ENCODE measurements at regions not wholly inside any gene's neighbourhood (a gene's known extent, or its start where the extent isn't known, plus 50 kb on each side); places are given as distances from the start of the nearest gene placed in this dataset.
A peak's percentile ranks its signal among the peaks of the same experiment; 100 is the strongest.
"Not testable (repeated sequence)": the region's sequence is repeated elsewhere in the genome, so short reads cannot be mapped to it uniquely, and the experiment has no call there.

DNA sequence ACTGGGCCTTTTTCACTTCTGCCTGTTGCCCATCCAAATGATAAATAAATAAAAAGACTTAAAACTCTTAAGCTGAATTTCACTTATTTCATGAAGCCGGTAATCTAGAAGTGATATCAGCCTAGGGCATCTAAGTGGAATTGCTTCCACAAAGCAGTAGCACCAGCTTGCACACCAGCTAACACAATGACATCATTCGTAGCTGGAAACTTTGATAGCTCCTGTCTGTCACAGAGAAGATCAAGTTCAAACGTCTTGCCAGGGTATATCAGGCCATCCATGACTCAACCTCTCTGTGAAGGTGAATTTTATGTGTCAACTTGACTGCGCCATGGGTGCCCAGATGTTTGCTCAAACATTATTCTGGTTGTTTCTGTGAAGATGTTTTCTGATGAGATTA, 161.7 kb upstream of the MYT1L start:
- no peak for DNase-seq (ENCODE audit: low read depth)
- H3K4me3 ChIP-seq (ENCODE audit: low read depth, low read length), result no peak overlapping the region

DNA sequence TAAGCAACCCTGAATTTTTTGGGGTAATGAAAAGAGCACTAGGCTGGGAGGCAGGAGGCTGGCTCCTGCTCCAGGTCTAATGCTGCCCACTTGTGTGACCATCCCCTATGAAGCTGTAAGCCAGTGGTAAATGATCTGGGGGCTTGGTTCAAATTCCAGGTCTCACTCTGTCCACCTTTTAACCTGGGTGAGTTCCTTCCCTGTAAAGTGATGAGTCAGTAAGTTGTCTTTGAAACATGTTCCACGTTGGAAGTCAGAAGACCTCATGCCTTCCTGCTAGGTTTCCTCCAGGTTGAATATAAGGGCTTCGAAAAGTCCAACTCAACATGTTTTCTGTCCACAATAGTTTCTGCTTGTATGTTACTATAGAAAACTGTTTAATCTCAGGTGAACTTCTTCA, 160.9 kb upstream of the MYT1L start:
- no peak for DNase-seq (ENCODE audit: low read depth)
- H3K4me3 ChIP-seq (ENCODE audit: low read depth, low read length), result no peak overlapping the region

DNA sequence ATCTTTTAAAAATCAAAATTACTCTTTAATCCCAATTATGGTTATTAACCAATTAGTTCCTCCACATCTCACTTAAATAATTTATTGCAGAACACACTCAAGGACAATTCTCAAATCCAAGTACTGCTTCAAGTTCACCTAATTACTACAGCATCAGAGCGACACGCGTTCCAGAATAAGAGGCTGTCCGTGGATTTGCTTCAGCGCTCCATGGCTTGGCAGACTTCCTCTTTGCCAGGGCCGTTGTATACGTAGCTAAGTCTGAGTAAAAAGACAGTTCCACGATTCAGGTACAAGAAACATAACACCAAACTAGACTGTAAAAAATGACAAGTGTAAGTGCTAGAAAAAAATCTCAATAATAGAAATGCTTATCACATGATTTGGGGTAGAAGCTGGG, 153.2 kb upstream of the MYT1L start:
- DNase-seq (ENCODE audit: low read depth), result no peak
- H3K4me3 ChIP-seq (ENCODE audit: low read depth, low read length), result no peak overlapping the region

DNA sequence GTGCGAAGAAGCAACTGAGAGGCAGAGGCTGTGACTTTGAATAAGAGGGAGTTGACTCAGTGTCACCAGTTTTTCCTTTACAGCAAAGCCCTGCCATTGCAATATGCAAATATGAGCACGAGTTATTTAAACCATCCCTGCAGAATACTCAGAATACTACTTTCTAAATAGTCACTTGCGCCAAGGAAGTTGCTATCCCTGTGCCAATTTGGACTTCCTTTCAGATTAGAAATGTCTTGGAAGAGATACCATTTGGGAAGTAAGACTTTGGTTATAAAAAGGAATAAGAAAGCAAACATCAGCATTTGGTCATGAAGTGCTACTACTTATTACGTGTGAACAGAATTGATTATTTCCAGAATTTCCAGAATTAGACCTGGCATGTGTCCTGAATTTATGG, 151.8 kb upstream of the MYT1L start:
- no peak overlapping the region for H3K4me3 ChIP-seq (ENCODE audit: low read depth, low read length)
- DNase-seq (ENCODE audit: low read depth), result no peak

DNA sequence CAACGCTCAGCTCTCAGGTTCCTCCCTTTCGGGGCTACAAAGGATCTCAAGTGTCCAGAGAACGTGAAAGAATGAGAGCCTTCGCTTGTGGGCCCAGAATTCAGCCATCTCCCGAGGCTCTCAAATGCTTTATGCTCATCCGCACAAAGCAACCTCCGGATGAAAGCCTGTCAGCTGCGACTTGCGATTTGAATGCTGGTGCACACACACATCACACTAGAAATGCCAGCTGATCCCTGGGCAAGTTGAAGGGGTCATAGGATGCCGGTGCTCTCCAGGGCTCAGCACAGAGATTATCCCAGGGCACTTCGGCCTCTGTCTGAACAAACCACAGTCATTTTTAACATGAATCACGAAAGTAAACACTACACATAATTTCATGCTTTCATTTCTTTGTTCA, 141.8 kb upstream of the MYT1L start:
- no peak for DNase-seq (ENCODE audit: low read depth)
- H3K4me3 ChIP-seq (ENCODE audit: low read depth, low read length), result no peak overlapping the region

DNA sequence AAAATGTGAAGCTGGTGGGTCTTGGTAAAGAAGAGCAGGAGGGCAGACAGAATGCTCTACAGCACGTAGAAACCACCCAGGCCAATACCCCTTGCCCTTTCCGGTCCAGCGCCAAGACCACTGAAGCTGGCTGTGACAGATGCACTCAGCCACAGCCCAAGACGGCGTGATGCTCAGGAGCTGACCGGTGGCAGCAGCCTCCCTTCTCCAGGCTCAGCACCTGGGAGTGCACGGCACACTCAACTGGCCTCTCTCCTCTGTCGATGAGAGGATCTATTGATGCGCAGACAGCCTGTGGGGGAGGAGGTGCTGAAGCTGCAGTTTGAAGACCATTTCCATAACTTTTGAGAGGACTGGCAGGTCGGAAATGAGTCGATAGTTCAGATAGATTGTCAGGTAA, 141.0 kb upstream of the MYT1L start:
- no peak overlapping the region for H3K4me3 ChIP-seq (ENCODE audit: low read depth, low read length)
- DNase-seq (ENCODE audit: low read depth), result no peak

DNA sequence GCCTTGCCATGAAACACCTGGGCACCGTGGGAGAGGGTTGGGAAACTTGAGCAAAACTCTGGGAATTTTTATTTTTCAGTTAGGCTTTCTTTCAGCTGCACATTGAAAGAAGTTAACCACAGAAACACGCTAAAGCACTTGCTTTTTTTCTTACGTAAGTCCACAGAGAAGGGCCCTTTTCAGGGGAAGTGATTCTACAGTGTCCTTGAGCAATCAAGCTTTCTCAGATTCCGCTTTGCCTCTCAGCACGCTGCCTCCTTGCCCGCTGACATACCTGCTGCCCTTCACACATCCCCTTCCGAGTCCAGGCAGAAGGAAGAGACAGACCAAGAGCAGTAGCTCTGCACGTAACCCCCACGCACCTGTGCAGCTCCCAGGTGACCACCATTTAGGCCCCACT, 135.5 kb upstream of the MYT1L start:
- no peak for DNase-seq (ENCODE audit: low read depth)
- H3K4me3 ChIP-seq (ENCODE audit: low read depth, low read length), result no peak overlapping the region

DNA sequence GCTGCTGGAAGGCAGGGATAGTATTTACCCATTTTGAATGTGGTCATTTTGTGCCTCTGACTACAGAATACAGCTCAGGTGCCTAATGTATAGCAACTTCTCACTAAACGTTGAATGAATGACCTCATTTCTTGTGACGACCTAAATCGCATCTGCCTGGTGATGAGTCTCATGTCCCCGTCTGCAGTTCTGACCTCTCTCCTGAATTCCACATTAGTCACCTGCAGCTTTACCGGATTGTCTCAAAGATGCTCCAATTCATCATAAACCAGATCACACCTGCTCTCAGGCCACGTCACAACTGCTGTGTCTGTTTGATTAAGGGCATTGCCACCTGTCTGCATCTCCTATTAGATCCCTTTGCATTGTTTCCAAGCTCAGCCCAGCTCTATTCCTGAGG, 133.6 kb upstream of the MYT1L start:
- DNase-seq (ENCODE audit: low read depth), result no peak
- no peak overlapping the region for H3K4me3 ChIP-seq (ENCODE audit: low read depth, low read length)

DNA sequence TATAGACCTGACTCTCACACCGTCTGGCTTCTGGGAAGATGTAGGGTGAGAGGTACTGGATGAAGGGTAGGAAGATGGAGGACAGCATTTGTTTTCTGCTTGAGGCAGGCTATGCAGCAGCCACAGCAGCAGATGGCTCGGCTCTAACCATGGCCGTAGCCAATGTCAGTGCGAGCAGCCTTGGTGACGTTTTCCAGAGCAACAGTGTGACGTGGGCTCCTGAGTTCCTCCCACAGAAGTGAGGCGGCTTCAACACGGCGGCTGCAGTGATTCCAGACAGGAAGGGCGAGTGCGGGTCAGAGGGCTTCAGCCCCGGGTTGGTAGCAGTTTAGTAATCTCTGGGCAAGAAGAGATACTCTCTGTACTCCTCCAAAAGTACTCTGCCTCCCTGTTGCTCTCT, 133.0 kb upstream of the MYT1L start:
- no peak for DNase-seq (ENCODE audit: low read depth)

DNA sequence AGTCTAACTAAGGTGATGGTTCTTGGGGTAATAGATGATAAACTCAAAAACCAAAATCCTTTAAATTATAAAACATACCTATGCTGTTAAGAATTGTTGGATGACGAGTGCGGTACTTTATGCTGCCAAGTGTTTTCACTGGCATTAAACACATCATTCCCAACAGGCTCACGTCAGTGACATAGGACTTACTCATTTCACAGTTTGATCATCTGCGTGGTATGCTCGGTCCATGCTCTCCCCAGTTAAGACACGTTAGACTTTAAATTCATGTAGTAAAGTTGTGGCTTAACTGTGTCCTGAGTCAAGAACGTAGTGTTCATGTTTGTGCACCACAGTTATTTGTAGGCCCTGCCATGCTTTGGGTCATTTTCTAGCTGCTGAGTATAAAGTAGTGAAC, 125.6 kb upstream of the MYT1L start:
- peak; percentile 83 for DNase-seq (ENCODE audit: low read depth)

More for the DNA sequence above, 133.0 kb upstream of the MYT1L start:
- H3K4me3 ChIP-seq (ENCODE audit: low read depth, low read length), result peak overlapping the region; percentile 5

DNA sequence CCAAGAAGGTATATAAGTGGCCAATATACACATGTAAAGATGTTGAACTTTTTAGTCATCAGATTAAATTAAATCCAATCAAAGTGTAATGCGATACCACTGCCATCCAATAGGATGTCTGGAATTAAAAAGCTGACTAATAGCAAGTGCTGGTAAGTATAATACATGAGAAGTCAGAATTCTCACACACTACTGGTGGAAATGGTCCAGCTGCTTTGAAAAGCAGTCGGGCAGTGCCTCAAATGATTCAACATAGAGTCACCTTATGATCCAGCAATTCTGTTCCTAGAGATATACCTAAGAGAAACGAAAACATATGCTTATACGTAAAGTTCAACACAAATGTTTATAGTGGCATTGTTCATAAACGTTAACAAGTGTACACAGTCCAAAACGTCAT, 124.1 kb upstream of the MYT1L start:
- DNase-seq (ENCODE audit: low read depth), result no peak
- H3K4me3 ChIP-seq (ENCODE audit: low read depth, low read length), result no peak overlapping the region

More for the DNA sequence above, 125.6 kb upstream of the MYT1L start:
- no peak overlapping the region for H3K4me3 ChIP-seq (ENCODE audit: low read depth, low read length)

DNA sequence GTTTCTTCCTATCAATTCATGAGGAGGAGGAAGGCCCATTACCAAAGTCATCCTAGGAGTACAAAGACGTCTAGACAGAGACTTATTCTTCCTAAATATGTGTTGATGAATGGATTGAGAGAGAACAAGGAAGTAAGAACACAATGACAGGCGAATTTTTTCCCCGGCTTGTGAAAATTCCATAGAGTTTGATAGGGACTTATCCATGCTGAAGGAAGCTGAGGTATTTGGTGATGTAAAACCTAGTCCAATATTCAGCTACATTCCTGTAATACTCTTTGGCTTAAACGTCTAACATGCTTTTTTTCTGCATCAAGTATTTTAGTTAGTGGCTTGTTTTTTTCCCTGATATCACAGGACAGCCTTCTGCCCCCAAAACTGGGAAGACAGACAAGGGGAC, 121.9 kb upstream of the MYT1L start:
- H3K4me3 ChIP-seq (ENCODE audit: low read depth, low read length), result no peak overlapping the region

DNA sequence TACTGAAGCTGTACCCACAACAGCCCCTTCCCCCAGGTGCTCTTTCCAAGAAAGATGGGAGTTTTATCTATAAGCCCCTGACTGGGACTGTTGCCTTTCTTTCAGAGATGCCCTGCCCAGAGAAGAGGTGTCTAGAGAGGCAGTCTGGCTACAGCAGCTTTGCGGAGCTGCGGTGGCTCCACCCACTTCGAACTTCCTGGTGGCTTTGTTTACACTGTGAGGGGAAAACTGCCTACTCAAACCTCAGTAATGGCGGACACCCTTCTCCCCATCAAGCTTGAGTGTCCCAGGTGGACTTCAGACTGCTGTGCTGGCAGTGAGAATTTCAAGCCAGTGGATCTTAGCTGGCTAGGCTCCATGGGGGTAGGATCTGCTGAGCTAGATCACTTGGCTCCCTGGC, 120.2 kb upstream of the MYT1L start:
- not testable (repeated sequence) for H3K4me3 ChIP-seq (ENCODE audit: low read depth, low read length); DNase-seq (ENCODE audit: low read depth)

More for the DNA sequence above, 121.9 kb upstream of the MYT1L start:
- no peak for DNase-seq (ENCODE audit: low read depth)

DNA sequence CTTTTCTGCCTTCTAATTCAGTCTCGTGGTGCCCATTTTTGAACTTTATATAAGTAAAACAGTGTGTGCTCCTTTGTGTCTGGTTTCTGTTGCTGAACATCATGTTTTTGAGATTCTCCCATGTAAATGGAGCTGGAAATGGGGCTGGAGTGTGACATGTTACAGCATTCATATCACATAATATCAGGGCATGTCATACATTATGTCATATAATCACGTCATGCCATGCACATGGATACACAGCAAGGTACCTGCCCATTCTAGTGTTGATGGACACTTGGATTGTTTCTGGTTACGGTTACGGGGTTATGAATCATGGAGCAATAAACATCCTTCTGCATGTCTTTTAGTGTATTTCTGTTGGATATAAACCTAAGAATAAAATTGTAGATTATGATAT, 117.1 kb upstream of the MYT1L start:
- H3K4me3 ChIP-seq (ENCODE audit: low read depth, low read length), result no peak overlapping the region
- no peak for DNase-seq (ENCODE audit: low read depth)

DNA sequence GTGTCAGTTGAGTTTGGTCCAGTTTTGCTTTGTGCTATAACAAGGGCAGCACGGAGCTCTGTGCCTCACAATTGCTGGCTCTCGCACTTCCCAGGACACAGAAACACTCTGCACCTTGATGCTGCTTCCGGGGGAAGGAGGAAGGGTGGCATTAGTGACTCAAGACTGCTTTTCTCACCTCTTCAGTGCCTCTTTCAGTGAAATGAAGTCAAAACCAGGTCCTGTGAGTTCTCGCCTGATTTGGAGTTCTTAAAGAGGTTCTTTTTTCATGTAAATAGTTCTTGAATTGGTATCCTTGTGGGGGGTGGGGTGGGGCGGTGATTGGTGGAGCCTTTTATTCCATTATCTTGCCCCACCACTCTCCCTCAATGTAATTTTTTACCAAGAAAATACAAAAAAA, 91.5 kb upstream of the MYT1L start:
- no peak overlapping the region for H3K4me3 ChIP-seq (ENCODE audit: low read depth, low read length)
- DNase-seq (ENCODE audit: low read depth), result no peak

DNA sequence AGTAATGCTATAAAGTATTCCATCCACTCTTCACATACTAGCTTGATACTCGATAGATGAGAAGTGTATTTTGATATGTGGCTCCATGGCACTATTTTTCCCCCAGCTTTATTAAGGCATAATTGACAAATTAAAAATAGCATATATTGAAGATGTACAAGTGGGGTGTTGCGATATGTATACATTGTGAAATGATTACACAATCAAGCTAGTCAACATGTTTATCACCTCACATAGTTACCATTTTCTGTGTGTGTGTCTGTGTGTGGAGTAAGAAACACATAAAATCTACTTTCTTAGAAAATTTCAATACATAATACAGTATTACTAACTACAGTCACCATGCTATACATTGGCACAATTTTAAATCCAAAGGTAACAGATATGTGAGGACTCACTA, 82.5 kb upstream of the MYT1L start:
- no peak for DNase-seq (ENCODE audit: low read depth)
- H3K4me3 ChIP-seq (ENCODE audit: low read depth, low read length), result no peak overlapping the region

DNA sequence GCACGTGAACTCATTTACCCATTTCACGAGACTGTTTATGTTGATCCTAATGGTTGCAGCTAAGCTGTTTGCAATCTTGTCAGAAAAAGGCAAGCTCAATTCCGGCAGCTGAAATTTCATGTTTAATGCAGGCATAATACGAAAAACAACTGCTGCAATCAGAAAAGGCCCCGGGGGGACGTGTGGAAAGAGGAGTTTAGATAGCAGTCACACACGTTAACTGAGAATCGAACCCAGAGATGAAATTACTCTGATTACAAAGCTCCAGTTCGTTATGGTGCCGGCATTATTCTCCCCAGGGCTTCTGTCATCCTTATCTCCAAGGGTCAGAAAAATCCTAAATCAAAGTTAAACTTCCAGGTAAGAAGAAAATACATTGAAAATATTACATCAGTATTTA, 79.9 kb upstream of the MYT1L start:
- H3K4me3 ChIP-seq (ENCODE audit: low read depth, low read length), result no peak overlapping the region
- no peak for DNase-seq (ENCODE audit: low read depth)

DNA sequence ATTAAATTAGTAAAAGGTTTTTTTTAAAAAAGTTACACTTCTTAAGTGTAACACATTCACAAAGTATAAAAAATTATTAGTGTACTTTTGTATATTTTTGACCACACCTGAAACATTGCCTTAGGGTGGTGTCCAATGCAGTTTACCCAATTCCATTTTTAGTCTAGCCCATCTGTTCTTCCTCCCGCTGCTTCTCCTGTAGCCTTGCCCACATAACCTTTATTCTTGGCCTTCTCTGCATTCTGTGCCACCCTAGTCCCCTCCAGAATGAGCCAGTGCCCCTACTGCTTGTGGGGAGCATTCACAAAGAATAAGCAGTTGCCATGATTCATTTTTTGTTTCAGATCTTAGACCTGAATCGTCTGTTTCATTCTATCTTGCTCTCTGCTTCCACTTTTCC, 78.4 kb upstream of the MYT1L start:
- DNase-seq (ENCODE audit: low read depth), result no peak
- H3K4me3 ChIP-seq (ENCODE audit: low read depth, low read length), result no peak overlapping the region

DNA sequence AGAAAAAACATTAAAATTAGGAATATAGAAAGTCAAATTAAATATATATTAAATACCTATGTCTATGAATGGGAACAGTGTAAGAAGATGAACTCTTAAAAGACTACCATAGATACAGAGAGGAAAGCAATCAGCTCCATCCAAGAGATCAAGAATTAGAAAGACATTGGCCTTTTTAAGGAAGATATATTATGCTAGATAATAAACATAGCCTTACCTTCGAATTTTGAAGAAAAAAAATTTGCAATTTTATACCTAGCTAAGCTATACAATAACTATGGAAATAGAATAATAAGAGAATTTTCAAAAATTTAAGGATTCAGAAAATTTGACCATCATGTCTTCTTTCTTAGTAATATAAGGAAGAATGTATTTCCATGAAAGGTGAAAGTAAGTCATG, 74.7 kb upstream of the MYT1L start:
- no peak overlapping the region for H3K4me3 ChIP-seq (ENCODE audit: low read depth, low read length)
- no peak for DNase-seq (ENCODE audit: low read depth)

DNA sequence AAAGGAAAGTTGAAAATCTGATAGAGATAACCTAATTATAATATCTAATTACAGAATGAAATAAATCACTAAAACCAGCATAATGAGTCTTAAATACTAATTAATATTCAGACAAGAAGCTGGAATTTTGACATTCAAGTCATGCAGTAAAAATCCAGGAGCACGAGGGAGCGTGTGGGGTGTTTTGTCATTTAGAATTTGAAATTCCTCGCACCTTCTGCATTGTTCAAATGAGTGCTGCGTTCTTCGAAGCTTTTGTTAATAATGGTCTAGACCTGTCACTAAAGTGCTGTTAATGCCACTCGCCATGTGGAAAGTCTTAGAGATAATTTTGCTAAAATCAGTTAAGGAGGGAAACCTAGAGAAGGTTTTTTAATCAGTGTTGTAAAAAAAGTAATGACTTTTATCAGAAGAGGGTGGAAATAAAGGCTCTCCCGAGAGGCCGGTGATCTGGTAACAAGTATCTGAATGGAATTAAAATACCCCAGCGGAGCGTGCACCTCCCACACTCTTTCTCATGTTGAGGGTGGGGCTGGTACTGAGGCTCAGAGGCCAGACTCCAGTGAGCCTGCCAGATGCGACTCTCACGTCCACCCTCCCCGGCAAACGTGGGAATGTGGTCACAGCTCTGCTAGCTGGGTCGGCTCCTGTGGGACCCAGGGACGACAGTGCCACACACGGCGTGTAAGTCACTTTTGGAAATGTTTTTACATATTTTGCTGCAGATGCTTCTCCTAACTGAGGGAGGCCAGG, 69.4 kb upstream of the MYT1L start:
- no peak for DNase-seq (ENCODE audit: low read depth)
- no peak overlapping the region for H3K4me3 ChIP-seq (ENCODE audit: low read depth, low read length)

DNA sequence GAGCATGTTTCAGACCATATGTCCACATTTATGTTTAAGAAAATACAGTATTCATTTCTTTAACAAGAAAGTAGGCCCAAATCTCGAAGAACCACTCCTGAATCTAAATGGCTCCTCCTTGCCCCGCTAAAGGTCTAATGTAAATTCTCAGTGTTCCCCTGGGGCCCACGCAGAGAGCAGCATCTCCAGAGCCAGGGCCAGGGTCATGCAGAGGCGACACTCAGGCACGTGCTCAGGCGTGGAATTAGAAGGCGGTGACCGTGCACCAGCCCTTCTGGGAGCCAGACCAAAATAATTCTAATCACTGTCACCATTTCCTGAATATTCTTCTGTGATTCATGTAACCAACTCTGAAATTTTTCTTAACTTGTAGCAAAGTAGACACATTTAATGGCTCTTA, 68.3 kb upstream of the MYT1L start:
- no peak overlapping the region for H3K4me3 ChIP-seq (ENCODE audit: low read depth, low read length)
- no peak for DNase-seq (ENCODE audit: low read depth)

DNA sequence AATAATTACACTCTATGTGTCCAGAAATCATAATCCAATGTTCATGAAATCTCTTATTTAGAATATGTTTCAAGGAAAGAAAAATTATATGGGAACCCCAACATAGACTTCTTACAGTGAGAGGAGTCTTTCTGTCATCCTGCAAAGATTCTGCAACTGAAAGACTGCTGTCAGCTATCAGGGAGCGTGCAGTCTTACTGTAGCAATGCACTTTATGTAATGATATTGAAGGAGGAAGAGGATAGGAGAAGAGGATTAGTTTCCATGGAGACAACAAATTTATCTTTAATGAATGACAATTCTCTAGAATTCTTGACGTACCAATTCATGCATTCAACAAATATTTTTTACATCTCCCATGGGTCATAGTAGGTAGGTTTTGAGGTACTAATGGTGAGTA, 61.3 kb upstream of the MYT1L start:
- no peak overlapping the region for H3K4me3 ChIP-seq (ENCODE audit: low read depth, low read length)
- no peak for DNase-seq (ENCODE audit: low read depth)
